Left colon (tissue), 2 donors: ENCODE measurements at regions not wholly inside any gene's neighbourhood (a gene's known extent, or its start where the extent isn't known, plus 50 kb on each side); places are given as distances from the start of the nearest gene placed in this dataset.

ENCODE experiments used
- ATAC-seq: fragments of 200-7000 bp; cut with Tn5 transposase; one replicate; pipeline ENCODE4 v1.9.1; 2020; ENCODE audit warnings: mild to moderate bottlenecking, moderate library complexity
- DNase-seq, 2 donors: peaks; one replicate each; pipeline ENCODE4 v3.0.0-alpha.2; 2020
- intact Hi-C, 2 donors: fragments of 100-400 bp; cut with DNase I in 1 of 2; cut with micrococcal nuclease in 1 of 2; formaldehyde crosslinking; loops; one replicate each; pipeline versions ENCODE4 v1.11.2 to v1.14.0; 2022; cut with DNase I, micrococcal nuclease
- donor health status: DM: no; HTN: no; CAD: no.
- donor health status: DM: yes; HTN: yes; CAD: no.

DNA sequence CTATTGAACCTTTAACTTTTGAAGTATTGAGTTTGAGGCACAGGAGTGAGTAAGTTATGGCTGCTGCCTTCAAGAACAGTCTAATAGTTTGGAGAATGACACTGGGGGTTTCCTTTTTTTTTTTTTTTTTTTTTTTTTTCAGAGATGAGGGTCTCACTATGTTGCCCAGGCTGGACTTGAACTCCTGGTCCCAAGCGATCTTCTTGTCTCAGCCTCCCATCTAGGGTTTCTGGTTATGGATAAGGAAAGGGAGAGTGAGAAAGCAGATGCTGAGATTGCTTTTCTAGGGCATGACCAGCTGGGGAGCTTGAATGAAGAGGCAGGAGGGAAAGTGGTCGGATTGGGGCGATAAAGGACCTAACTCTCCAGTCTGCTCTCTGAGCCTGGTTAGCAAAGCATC is 59.9 kb upstream of the BTRC start:
- intact Hi-C loops: no loop called here

GRCh38 chr10:101295261-101295660 is 58.7 kb upstream of the BTRC start:
- intact Hi-C loops: no loop called here
- ATAC-seq (no peak), DNase-seq (no peak)

More for the DNA sequence above, 59.9 kb upstream of the BTRC start:
- ATAC-seq: no peak
- no peak for DNase-seq

- DNase-seq: peak; percentile 29 to 77
- intact Hi-C loops: no loop called here
- peak; percentile 71 for ATAC-seq
Observed at GRCh38 chr10:101297901-101298486, 56.0 kb upstream of the BTRC start.

DNA sequence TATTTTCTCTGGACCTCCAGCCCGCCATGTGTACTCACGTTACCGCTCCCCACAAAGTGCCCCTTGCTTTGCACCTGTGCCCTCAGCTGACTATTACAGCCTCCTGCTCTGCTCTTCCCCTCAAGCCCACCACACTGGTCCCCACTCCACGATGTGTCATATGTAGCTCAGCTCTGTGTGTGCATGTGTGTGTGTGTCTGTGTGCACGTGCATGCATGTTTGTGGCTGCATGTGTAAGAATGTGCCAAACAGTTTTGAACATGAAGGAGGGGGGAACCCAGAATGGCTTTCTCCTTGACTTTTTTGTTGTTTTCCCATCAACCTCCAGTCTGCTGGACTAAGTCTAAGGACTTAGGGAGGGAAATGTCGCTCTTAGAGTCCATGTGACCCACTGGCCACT is 54.8 kb upstream of the BTRC start:
- ATAC-seq (no peak), DNase-seq (no peak)
- intact Hi-C loops: no loop called here

- peak; percentile 85 for ATAC-seq
- intact Hi-C loops: no loop called here
- DNase-seq: peak in 1 of 2 donors; percentile 42
Observed at GRCh38 chr10:101301111-101301731, 52.7 kb upstream of the BTRC start.

GRCh38 chr10:101303087-101303703 is 50.8 kb upstream of the BTRC start:
- DNase-seq (no peak), ATAC-seq (no peak)
- intact Hi-C loops: no loop called here
